Smooth muscle cell (in vitro differentiated cells): ENCODE measurements at regions not wholly inside any gene's neighbourhood (a gene's known extent, or its start where the extent isn't known, plus 50 kb on each side); places are given as distances from the start of the nearest gene placed in this dataset.

Experiments
- DNase-seq: peaks from one replicate; lab custom pipeline; 2025; ENCODE audit not compliant: unreplicated experiment; lab: John Stamatoyannopoulos, UW
- H2AFZ ChIP-seq: fragments of 200-600 bp; sonication (generic); 2 replicates; pipeline ENCODE4 v1.6.0; 2016; ENCODE audit warnings: antibody characterized with exemption, low read depth, mild to moderate bottlenecking
- H3F3A ChIP-seq: fragments of 200-600 bp; sonication (generic); 2 replicates; pipeline ENCODE4 v1.6.0; 2017; ENCODE audit warnings: antibody characterized with exemption, low read depth
- H3K27ac ChIP-seq: fragments of 200-600 bp; sonication (generic); 2 replicates; pipeline ENCODE4 v1.5.1; 2016; ENCODE audit warnings: low read depth, mild to moderate bottlenecking
- H3K27me3 ChIP-seq: fragments of 200-600 bp; sonication (generic); 2 replicates; pipeline ENCODE4 v1.6.1; 2016; ENCODE audit warnings: low read depth, mild to moderate bottlenecking
- H3K36me3 ChIP-seq: fragments of 200-600 bp; sonication (generic); 2 replicates; pipeline ENCODE4 v1.5.1; 2016; ENCODE audit warnings: low read depth
- H3K4me1 ChIP-seq: fragments of 200-600 bp; sonication (generic); 2 replicates; pipeline ENCODE4 v1.5.1; 2016; ENCODE audit warnings: low read depth
- H3K4me2 ChIP-seq: fragments of 200-600 bp; sonication (generic); 2 replicates; pipeline ENCODE4 v1.6.0; 2016; ENCODE audit warnings: mild to moderate bottlenecking
- H3K4me3 ChIP-seq: fragments of 200-600 bp; sonication (generic); 2 replicates; pipeline ENCODE4 v1.5.1; 2016; ENCODE audit warnings: mild to moderate bottlenecking
- H3K79me2 ChIP-seq: fragments of 200-600 bp; sonication (generic); 2 replicates; pipeline ENCODE4 v1.6.0; 2016; ENCODE audit warnings: low read depth, mild to moderate bottlenecking
- H3K9ac ChIP-seq: fragments of 200-600 bp; sonication (generic); 2 replicates; pipeline ENCODE4 v1.6.0; 2016; ENCODE audit warnings: low read depth
- H3K9me3 ChIP-seq: fragments of 200-600 bp; sonication (generic); replicated peaks from 2 replicates; pipeline ENCODE4 v1.5.1; 2016; ENCODE audit warnings: low read depth
- H4K20me1 ChIP-seq: fragments of 200-600 bp; sonication (generic); 2 replicates; pipeline ENCODE4 v1.6.0; 2016; ENCODE audit warnings: low read depth
- CTCF ChIP-seq: fragments of 200-600 bp; sonication (generic); IDR thresholded peaks from 2 replicates; pipeline ENCODE4 v1.5.1; 2017; ENCODE audit warnings: borderline replicate concordance, mild to moderate bottlenecking, antibody characterized with exemption; ENCODE audit not compliant: insufficient read depth, poor library complexity, severe bottlenecking
- WGBS: methylation state at CpG from one replicate; pipeline ENCODE4 v1.1.7; 2016; ENCODE audit warnings: low lambda C conversion rate; 5-methylcytosine and 5-hydroxymethylcytosine counted together

DNA sequence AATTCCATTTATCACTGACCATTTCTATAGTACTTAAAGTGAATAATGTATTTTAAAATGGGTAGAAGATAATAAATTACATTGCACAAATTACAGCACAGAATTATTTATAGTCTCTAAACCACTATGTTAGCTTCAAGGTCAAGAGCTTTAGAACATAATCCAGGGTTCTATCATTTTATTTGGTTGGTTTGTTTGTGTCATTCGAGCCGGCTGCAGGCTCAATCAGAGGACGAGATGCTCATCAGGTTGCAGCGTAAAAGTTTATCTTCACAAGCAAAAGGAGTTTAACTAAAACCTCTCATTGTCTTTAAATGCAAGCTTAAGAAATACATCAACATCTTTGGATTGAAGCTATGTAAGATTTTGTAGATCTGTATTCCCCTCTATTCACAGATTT, 523.8 kb downstream of the EFNA5 start:
- no peak overlapping the region for H3K4me2 ChIP-seq
- H3K9ac ChIP-seq: no peak overlapping the region
- no peaks in the 10 kb centered on the region for H3K79me2 ChIP-seq
- no peak overlapping the region for H3K4me3 ChIP-seq
- H3F3A ChIP-seq: no peaks in the 10 kb centered on the region
- no peaks in the 10 kb centered on the region for H3K36me3 ChIP-seq
- no peak for TF ChIP-seq CTCF
- H3K27ac ChIP-seq: no peak overlapping the region
- H4K20me1 ChIP-seq: no peaks in the 10 kb centered on the region
- H2AFZ ChIP-seq: no peak overlapping the region
- H3K27me3 ChIP-seq: no peaks in the 10 kb centered on the region
- 55% methylated on average over 4 of the region's 4 CpGs for WGBS
- no peak for DNase-seq
- peaks cover 14% of the 10 kb centered on the region for H3K4me1 ChIP-seq
- no peaks in the 10 kb centered on the region for H3K9me3 ChIP-seq

DNA sequence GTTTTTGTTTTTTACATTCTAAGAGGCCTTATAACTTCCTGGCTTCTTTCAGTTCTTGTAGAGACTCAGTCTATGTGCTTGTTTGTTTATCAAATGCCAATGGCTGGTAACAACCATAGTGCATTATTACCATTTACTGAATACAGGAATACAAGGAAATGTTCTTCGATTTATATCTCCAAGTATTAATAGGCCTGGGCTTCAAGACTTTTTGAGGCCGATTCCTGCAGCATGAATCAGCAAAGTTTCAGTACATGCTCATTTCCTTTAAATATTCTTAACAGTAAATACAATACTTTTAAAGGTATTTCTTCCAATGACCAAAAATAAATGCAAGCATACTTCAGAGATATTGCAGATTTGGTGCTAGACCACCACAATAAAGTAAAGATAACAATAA, 535.3 kb downstream of the EFNA5 start:
- 52% methylated on average over 2 of the region's 2 CpGs for WGBS
- DNase-seq: no peak
- no peaks in the 10 kb centered on the region for H3K36me3 ChIP-seq
- H3K4me2 ChIP-seq: peak overlapping the region; percentile 10
- no peaks in the 10 kb centered on the region for H3K79me2 ChIP-seq
- H3K27ac ChIP-seq: peak overlapping the region; percentile 22
- TF ChIP-seq CTCF: no peak
- H3K9me3 ChIP-seq: peaks cover 6% of the 10 kb centered on the region
- H3K4me1 ChIP-seq: peaks cover 5% of the 10 kb centered on the region
- H3K4me3 ChIP-seq: no peak overlapping the region
- H3K27me3 ChIP-seq: no peaks in the 10 kb centered on the region
- no peak overlapping the region for H3K9ac ChIP-seq
- no peaks in the 10 kb centered on the region for H3F3A ChIP-seq
- H2AFZ ChIP-seq: peak overlapping the region; percentile 77
- H4K20me1 ChIP-seq: no peaks in the 10 kb centered on the region

- Histone ChIP-seq H3K4me3 (no peak overlapping the region), H4K20me1 (no peaks in the 10 kb centered on the region), H3K9ac (no peak overlapping the region), H3K27me3 (no peaks in the 10 kb centered on the region), H3K27ac (peak overlapping the region; percentile 22), H3K4me2 (peak overlapping the region; percentile 10), H2AFZ (peak overlapping the region; percentile 77), H3K36me3 (no peaks in the 10 kb centered on the region), H3K79me2 (no peaks in the 10 kb centered on the region), H3F3A (no peaks in the 10 kb centered on the region), H3K4me1 (peaks cover 5% of the 10 kb centered on the region), H3K9me3 (peaks cover 1% of the 10 kb centered on the region)
- no peak for DNase-seq
- no peak for TF ChIP-seq CTCF
- 94% methylated on average over 2 of the region's 2 CpGs for WGBS
These were observed 535.8 kb downstream of the EFNA5 start for GRCh38 chr5:107134931-107135330.

- no peaks in the 10 kb centered on the region for H3K4me1 ChIP-seq
- no peaks in the 10 kb centered on the region for H3F3A ChIP-seq
- no peak overlapping the region for H3K4me2 ChIP-seq
- H3K36me3 ChIP-seq: no peaks in the 10 kb centered on the region
- no peak overlapping the region for H3K4me3 ChIP-seq
- H3K79me2 ChIP-seq: no peaks in the 10 kb centered on the region
- no peak overlapping the region for H3K9ac ChIP-seq
- H3K27me3 ChIP-seq: no peaks in the 10 kb centered on the region
- DNase-seq: no peak
- no peak overlapping the region for H2AFZ ChIP-seq
- H4K20me1 ChIP-seq: no peaks in the 10 kb centered on the region
- H3K27ac ChIP-seq: no peak overlapping the region
- H3K9me3 ChIP-seq: no peaks in the 10 kb centered on the region
- TF ChIP-seq CTCF: no peak
- WGBS: 48% methylated on average over 1 of the region's 1 CpG
These were observed 541.7 kb downstream of the EFNA5 start for GRCh38 chr5:107129051-107129450.
